ENCODE measurements at regions not wholly inside any gene's neighbourhood (a gene's known extent, or its start where the extent isn't known, plus 50 kb on each side); places are given as distances from the start of the nearest gene placed in this dataset.

DNA sequence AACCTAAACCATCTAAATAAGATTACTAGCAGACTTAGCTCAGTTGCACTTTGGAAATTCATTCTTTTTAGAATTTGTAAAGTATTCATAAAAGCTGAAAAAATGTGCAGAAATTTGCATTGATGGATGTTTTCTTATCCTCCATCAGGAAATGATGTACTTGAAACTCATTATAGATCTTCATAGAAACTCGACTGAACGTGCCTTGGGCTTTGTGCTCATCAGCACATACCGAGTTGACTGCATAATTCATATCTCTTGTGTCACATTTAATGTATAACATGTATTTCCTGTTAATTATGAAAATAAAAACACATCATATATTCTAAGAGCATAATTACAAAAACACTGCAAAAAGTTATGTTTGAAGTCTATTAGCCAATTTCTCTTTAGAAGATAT lies 290.9 kb upstream of the NR5A2 start:
- in situ Hi-C loops (cut with HindIII; ENCODE audit: low pct_unique_long_range_greater_than_20kb, low sequenced_read_pairs) (no loop called here), intact Hi-C loops (cut with micrococcal nuclease; ENCODE audit: unreplicated experiment) (no loop called here)
- H3K4me3 ChIP-seq (ENCODE audit: low read depth in 2 of 2, low read length in 2 of 2): no peak overlapping the region
- ATAC-seq (no peak), DNase-seq (ENCODE audit: low read depth, low spot score) (no peak)
- ChIA-PET POLR2A (no interaction called here), CTCF (no interaction called here)
- H3K9me3 ChIP-seq (ENCODE audit: control insufficient read depth, insufficient read depth, low read depth, low read length): no peaks in the 10 kb centered on the region
- no peaks in the 10 kb centered on the region for H3K27me3 ChIP-seq (ENCODE audit: control insufficient read depth, insufficient read depth, low read length)
- no peak overlapping the region for H3K27ac ChIP-seq (ENCODE audit: low read length)
- H3K4me1 ChIP-seq (ENCODE audit: control insufficient read depth, insufficient read depth, low read length): peaks cover 4% of the 10 kb centered on the region
- no TSS peak for BruUV-seq (replicated peaks)
- TF ChIP-seq, protein P1, sequence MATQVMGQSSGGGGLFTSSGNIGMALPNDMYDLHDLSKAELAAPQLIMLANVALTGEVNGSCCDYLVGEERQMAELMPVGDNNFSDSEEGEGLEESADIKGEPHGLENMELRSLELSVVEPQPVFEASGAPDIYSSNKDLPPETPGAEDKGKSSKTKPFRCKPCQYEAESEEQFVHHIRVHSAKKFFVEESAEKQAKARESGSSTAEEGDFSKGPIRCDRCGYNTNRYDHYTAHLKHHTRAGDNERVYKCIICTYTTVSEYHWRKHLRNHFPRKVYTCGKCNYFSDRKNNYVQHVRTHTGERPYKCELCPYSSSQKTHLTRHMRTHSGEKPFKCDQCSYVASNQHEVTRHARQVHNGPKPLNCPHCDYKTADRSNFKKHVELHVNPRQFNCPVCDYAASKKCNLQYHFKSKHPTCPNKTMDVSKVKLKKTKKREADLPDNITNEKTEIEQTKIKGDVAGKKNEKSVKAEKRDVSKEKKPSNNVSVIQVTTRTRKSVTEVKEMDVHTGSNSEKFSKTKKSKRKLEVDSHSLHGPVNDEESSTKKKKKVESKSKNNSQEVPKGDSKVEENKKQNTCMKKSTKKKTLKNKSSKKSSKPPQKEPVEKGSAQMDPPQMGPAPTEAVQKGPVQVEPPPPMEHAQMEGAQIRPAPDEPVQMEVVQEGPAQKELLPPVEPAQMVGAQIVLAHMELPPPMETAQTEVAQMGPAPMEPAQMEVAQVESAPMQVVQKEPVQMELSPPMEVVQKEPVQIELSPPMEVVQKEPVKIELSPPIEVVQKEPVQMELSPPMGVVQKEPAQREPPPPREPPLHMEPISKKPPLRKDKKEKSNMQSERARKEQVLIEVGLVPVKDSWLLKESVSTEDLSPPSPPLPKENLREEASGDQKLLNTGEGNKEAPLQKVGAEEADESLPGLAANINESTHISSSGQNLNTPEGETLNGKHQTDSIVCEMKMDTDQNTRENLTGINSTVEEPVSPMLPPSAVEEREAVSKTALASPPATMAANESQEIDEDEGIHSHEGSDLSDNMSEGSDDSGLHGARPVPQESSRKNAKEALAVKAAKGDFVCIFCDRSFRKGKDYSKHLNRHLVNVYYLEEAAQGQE (IDR thresholded peaks at IDR 0.05; ENCODE audit: insufficient read depth in 1 of 2, low read depth in 2 of 2, low read length in 1 of 2): no peak
- no peak for TF ChIP-seq SIN3A (IDR thresholded peaks at IDR 0.05; ENCODE audit: borderline replicate concordance, insufficient read depth, low read depth, low read length)
- no peak for TF ChIP-seq TCF7L2 (IDR thresholded peaks at IDR 0.05; ENCODE audit: low read depth, low read length)
- TF ChIP-seq POLR2AphosphoS5 (IDR thresholded peaks at IDR 0.05; ENCODE audit: low read depth, low read length): no peak
- TF ChIP-seq, protein P2, sequence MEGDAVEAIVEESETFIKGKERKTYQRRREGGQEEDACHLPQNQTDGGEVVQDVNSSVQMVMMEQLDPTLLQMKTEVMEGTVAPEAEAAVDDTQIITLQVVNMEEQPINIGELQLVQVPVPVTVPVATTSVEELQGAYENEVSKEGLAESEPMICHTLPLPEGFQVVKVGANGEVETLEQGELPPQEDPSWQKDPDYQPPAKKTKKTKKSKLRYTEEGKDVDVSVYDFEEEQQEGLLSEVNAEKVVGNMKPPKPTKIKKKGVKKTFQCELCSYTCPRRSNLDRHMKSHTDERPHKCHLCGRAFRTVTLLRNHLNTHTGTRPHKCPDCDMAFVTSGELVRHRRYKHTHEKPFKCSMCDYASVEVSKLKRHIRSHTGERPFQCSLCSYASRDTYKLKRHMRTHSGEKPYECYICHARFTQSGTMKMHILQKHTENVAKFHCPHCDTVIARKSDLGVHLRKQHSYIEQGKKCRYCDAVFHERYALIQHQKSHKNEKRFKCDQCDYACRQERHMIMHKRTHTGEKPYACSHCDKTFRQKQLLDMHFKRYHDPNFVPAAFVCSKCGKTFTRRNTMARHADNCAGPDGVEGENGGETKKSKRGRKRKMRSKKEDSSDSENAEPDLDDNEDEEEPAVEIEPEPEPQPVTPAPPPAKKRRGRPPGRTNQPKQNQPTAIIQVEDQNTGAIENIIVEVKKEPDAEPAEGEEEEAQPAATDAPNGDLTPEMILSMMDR (IDR thresholded peaks at IDR 0.05): no peak
- no peaks in the 10 kb centered on the region for H3K36me3 ChIP-seq (ENCODE audit: control insufficient read depth, insufficient read depth, low read length)

DNA sequence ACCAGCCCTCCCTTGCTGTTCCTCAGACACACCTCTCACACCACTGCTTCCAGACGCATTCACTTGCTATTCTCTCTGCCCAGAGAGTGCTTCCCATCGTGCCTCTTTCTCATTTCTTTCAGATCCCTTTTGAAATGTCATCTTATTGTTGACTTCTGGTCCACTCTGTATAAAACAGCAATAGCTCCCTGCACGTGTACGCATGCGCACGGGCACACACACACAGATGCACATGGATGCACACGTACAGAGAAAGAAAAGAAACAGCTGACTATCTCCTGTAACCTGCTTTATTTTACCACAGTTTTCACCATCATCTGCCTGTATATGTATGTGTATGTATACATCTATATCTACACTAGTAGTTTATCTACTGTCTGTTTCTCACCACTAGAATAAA lies 285.9 kb upstream of the NR5A2 start:
- intact Hi-C loops (cut with micrococcal nuclease; ENCODE audit: unreplicated experiment) (no loop called here), in situ Hi-C loops (cut with HindIII; ENCODE audit: low pct_unique_long_range_greater_than_20kb, low sequenced_read_pairs) (no loop called here)
- Histone ChIP-seq H3K36me3 (ENCODE audit: control insufficient read depth, insufficient read depth, low read length) (no peaks in the 10 kb centered on the region), H3K4me3 (ENCODE audit: low read depth in 2 of 2, low read length in 2 of 2) (no peak overlapping the region), H3K9me3 (ENCODE audit: control insufficient read depth, insufficient read depth, low read depth, low read length) (no peaks in the 10 kb centered on the region), H3K27ac (ENCODE audit: low read length) (no peak overlapping the region), H3K27me3 (ENCODE audit: control insufficient read depth, insufficient read depth, low read length) (no peaks in the 10 kb centered on the region), H3K4me1 (ENCODE audit: control insufficient read depth, insufficient read depth, low read length) (no peaks in the 10 kb centered on the region)
- ChIA-PET CTCF (no interaction called here), POLR2A (no interaction called here)
- BruUV-seq (replicated peaks): no TSS peak
- DNase-seq (ENCODE audit: low read depth, low spot score) (no peak), ATAC-seq (no peak)
- TF ChIP-seq, protein P1 (IDR thresholded peaks at IDR 0.05; ENCODE audit: insufficient read depth in 1 of 2, low read depth in 2 of 2, low read length in 1 of 2): no peak
- TF ChIP-seq POLR2AphosphoS5 (IDR thresholded peaks at IDR 0.05; ENCODE audit: low read depth, low read length) (no peak), SIN3A (IDR thresholded peaks at IDR 0.05; ENCODE audit: borderline replicate concordance, insufficient read depth, low read depth, low read length) (no peak), TCF7L2 (IDR thresholded peaks at IDR 0.05; ENCODE audit: low read depth, low read length) (no peak)
- TF ChIP-seq, protein P2 (IDR thresholded peaks at IDR 0.05): no peak
